Esophagus squamous epithelium (tissue), 4 donors: ENCODE measurements at regions not wholly inside any gene's neighbourhood (a gene's known extent, or its start where the extent isn't known, plus 50 kb on each side); places are given as distances from the start of the nearest gene placed in this dataset.

ENCODE experiments used
- CTCF ChIP-seq, 6 experiments: fragments of 450-650 bp in 4 of 6; fragments of 200-600 bp in 2 of 6; sonication (generic) in 2 of 6; IDR thresholded peaks; one replicate each; pipeline ENCODE4 v1.5.1; 2016 to 2019; ENCODE audit warnings: antibody characterized with exemption in 6 of 6, mild to moderate bottlenecking in 4 of 6, moderate library complexity in 4 of 6
- POLR2A ChIP-seq, 4 donors: fragments of 450-650 bp; IDR thresholded peaks; one replicate each; pipeline ENCODE4 v1.6.1; 2017; ENCODE audit warnings: antibody characterized with exemption in 4 of 4, mild to moderate bottlenecking in 4 of 4, moderate library complexity in 3 of 4

- no peak for TF ChIP-seq POLR2A (IDR thresholded peaks at IDR 0.05)
- TF ChIP-seq CTCF (IDR thresholded peaks at IDR 0.05) = no peak
Observed at GRCh38 chr3:153246806-153247205, 84.8 kb downstream of the RAP2B start.
